BLaER1 treated with 17β-estradiol and CSF1 and Interleukin-3, amounts not matched to agents 10 nM and 100 nM (cell line): ENCODE measurements at regions not wholly inside any gene's neighbourhood (a gene's known extent, or its start where the extent isn't known, plus 50 kb on each side); places are given as distances from the start of the nearest gene placed in this dataset.

Experiments used
- H3K27ac ChIP-seq, 11 experiments: shearing (Covaris generic); formaldehyde crosslinking; 2 replicates each; pipeline ENCODE4 v1.8.1; 2022
- H3K27me3 ChIP-seq, 11 experiments: shearing (Covaris generic); formaldehyde crosslinking; 2 replicates each; pipeline ENCODE4 v1.8.1; 2022
- H3K36me3 ChIP-seq, 11 experiments: shearing (Covaris generic); formaldehyde crosslinking; 2 replicates each; pipeline ENCODE4 v1.8.1; 2022
- H3K4me1 ChIP-seq, 10 experiments: shearing (Covaris generic); formaldehyde crosslinking; 2 replicates each; pipeline ENCODE4 v1.8.1; 2022
- H3K4me2 ChIP-seq, 11 experiments: shearing (Covaris generic); formaldehyde crosslinking; 2 replicates each; pipeline ENCODE4 v1.8.1; 2022
- H3K4me3 ChIP-seq, 10 experiments: shearing (Covaris generic); formaldehyde crosslinking; 2 replicates each; pipeline ENCODE4 v1.8.1; 2022
- H3K9ac ChIP-seq, 11 experiments: shearing (Covaris generic); formaldehyde crosslinking; 2 replicates each; pipeline ENCODE4 v1.8.1; 2022
- H3K9me3 ChIP-seq, 11 experiments: shearing (Covaris generic); formaldehyde crosslinking; replicated peaks in 1 of 11; 2 replicates each; pipeline ENCODE4 v1.8.1; 2022
- H4K20me1 ChIP-seq, 11 experiments: shearing (Covaris generic); formaldehyde crosslinking; 2 replicates each; pipeline ENCODE4 v1.8.1; 2022
- Cebpa-rat ChIP-seq, 11 experiments: shearing (Covaris generic); IDR thresholded peaks; 2 replicates each; pipeline ENCODE4 v1.8.1; 2022

- no peaks in the 10 kb centered on the region for H3K9me3 ChIP-seq
- no peak overlapping the region for H3K4me2 ChIP-seq
- H3K27ac ChIP-seq: no peak overlapping the region
- no peak for TF ChIP-seq Cebpa-rat (IDR thresholded peaks at IDR 0.05)
- no peak overlapping the region for H3K4me3 ChIP-seq
- no peak overlapping the region for H3K9ac ChIP-seq
- H3K36me3 ChIP-seq: no peaks in the 10 kb centered on the region
- no peaks in the 10 kb centered on the region for H4K20me1 ChIP-seq
- H3K27me3 ChIP-seq: no peaks in the 10 kb centered on the region
- peaks cover 0 to 20% (median 8%) of the 10 kb centered on the region in 10 experiments; a peak in 11 of 20 replicates for H3K4me1 ChIP-seq
Observed at GRCh38 chr4:35080799-35081198, 1163.5 kb downstream of the ARAP2 start.

GRCh38 chr4:35087218-35087617, 1157.1 kb downstream of the ARAP2 start:
- Histone ChIP-seq H3K27ac (no peak overlapping the region), H3K4me2 (no peak overlapping the region), H3K36me3 (no peaks in the 10 kb centered on the region), H3K9me3 (no peaks in the 10 kb centered on the region), H3K4me3 (no peak overlapping the region), H3K27me3 (no peaks in the 10 kb centered on the region), H3K9ac (no peak overlapping the region), H4K20me1 (no peaks in the 10 kb centered on the region), H3K4me1 (no peaks in the 10 kb centered on the region)
- no peak for TF ChIP-seq Cebpa-rat (IDR thresholded peaks at IDR 0.05)

- Histone ChIP-seq H3K9ac (no peak overlapping the region), H3K4me1 (no peaks in the 10 kb centered on the region), H3K36me3 (no peaks in the 10 kb centered on the region), H3K27ac (no peak overlapping the region), H3K9me3 (0 out of 22 replicates have a peak, but pooled peaks cover 0 to 2% (median 0%) of the 10 kb centered on the region in 11 experiments), H4K20me1 (no peaks in the 10 kb centered on the region), H3K27me3 (no peaks in the 10 kb centered on the region), H3K4me3 (no peak overlapping the region), H3K4me2 (no peak overlapping the region)
- TF ChIP-seq Cebpa-rat (IDR thresholded peaks at IDR 0.05): no peak
Observed at GRCh38 chr4:35100932-35101331, 1143.4 kb downstream of the ARAP2 start.

GRCh38 chr4:35102066-35102465, 1142.2 kb downstream of the ARAP2 start:
- Histone ChIP-seq H3K36me3 (no peaks in the 10 kb centered on the region), H3K9me3 (no peaks in the 10 kb centered on the region), H3K4me2 (no peak overlapping the region), H3K9ac (no peak overlapping the region), H3K4me1 (no peaks in the 10 kb centered on the region), H3K4me3 (no peak overlapping the region), H3K27me3 (no peaks in the 10 kb centered on the region), H3K27ac (no peak overlapping the region), H4K20me1 (no peaks in the 10 kb centered on the region)
- TF ChIP-seq Cebpa-rat (IDR thresholded peaks at IDR 0.05): no peak

GRCh38 chr4:35105486-35105885, 1138.8 kb downstream of the ARAP2 start:
- H3K9me3 ChIP-seq: peaks cover 0 to 13% (median 0%) of the 10 kb centered on the region in 11 experiments; a peak in 5 of 22 replicates
- H3K4me2 ChIP-seq: no peak overlapping the region
- no peak overlapping the region for H3K4me3 ChIP-seq
- no peak for TF ChIP-seq Cebpa-rat (IDR thresholded peaks at IDR 0.05)
- H4K20me1 ChIP-seq: no peaks in the 10 kb centered on the region
- no peaks in the 10 kb centered on the region for H3K36me3 ChIP-seq
- no peaks in the 10 kb centered on the region for H3K4me1 ChIP-seq
- no peaks in the 10 kb centered on the region for H3K27me3 ChIP-seq
- H3K9ac ChIP-seq: no peak overlapping the region
- no peak overlapping the region for H3K27ac ChIP-seq

- Histone ChIP-seq H4K20me1 (no peaks in the 10 kb centered on the region), H3K4me3 (no peak overlapping the region), H3K36me3 (no peaks in the 10 kb centered on the region), H3K27ac (no peak overlapping the region), H3K27me3 (no peaks in the 10 kb centered on the region), H3K4me2 (no peak overlapping the region), H3K9me3 (peaks cover 0 to 13% (median 0%) of the 10 kb centered on the region in 11 experiments; a peak in 5 of 22 replicates), H3K9ac (no peak overlapping the region), H3K4me1 (no peaks in the 10 kb centered on the region)
- no peak for TF ChIP-seq Cebpa-rat (IDR thresholded peaks at IDR 0.05)
Observed at GRCh38 chr4:35106091-35106734, 1138.1 kb downstream of the ARAP2 start.

GRCh38 chr4:35124106-35124505, 1120.2 kb downstream of the ARAP2 start:
- Histone ChIP-seq H3K4me3 (no peak overlapping the region), H3K36me3 (no peaks in the 10 kb centered on the region), H3K9me3 (no peaks in the 10 kb centered on the region), H3K4me1 (no peaks in the 10 kb centered on the region), H3K9ac (no peak overlapping the region), H4K20me1 (no peaks in the 10 kb centered on the region), H3K4me2 (no peak overlapping the region), H3K27me3 (no peaks in the 10 kb centered on the region), H3K27ac (no peak overlapping the region)
- no peak for TF ChIP-seq Cebpa-rat (IDR thresholded peaks at IDR 0.05)

- no peaks in the 10 kb centered on the region for H3K4me1 ChIP-seq
- no peak overlapping the region for H3K4me3 ChIP-seq
- H3K4me2 ChIP-seq: no peak overlapping the region
Observed at GRCh38 chr4:35125995-35126712, 1118.2 kb downstream of the ARAP2 start.

GRCh38 chr4:35138449-35138848, 1105.9 kb downstream of the ARAP2 start:
- no peaks in the 10 kb centered on the region for H4K20me1 ChIP-seq
- H3K4me2 ChIP-seq: no peak overlapping the region
- H3K36me3 ChIP-seq: no peaks in the 10 kb centered on the region
- H3K4me1 ChIP-seq: peaks cover 0 to 7% (median 0%) of the 10 kb centered on the region in 10 experiments; a peak in 1 of 20 replicates
- no peak for TF ChIP-seq Cebpa-rat (IDR thresholded peaks at IDR 0.05)
- peaks cover 0 to 14% (median 5%) of the 10 kb centered on the region in 11 experiments; a peak in 10 of 22 replicates for H3K9me3 ChIP-seq
- H3K9ac ChIP-seq: no peak overlapping the region
- no peak overlapping the region for H3K27ac ChIP-seq
- H3K4me3 ChIP-seq: no peak overlapping the region
- H3K27me3 ChIP-seq: no peaks in the 10 kb centered on the region

More at GRCh38 chr4:35125995-35126712, 1118.2 kb downstream of the ARAP2 start:
- Histone ChIP-seq H3K9ac (no peak overlapping the region), H3K36me3 (no peaks in the 10 kb centered on the region), H3K27me3 (no peaks in the 10 kb centered on the region), H4K20me1 (no peaks in the 10 kb centered on the region), H3K27ac (no peak overlapping the region), H3K9me3 (no peaks in the 10 kb centered on the region)
- TF ChIP-seq Cebpa-rat (IDR thresholded peaks at IDR 0.05): no peak

GRCh38 chr4:35147761-35148160, 1096.6 kb downstream of the ARAP2 start:
- H3K27ac ChIP-seq: no peak overlapping the region
- no peaks in the 10 kb centered on the region for H4K20me1 ChIP-seq
- H3K4me1 ChIP-seq: no peaks in the 10 kb centered on the region
- peaks cover 0 to 7% (median 0%) of the 10 kb centered on the region in 11 experiments; a peak in 3 of 22 replicates for H3K9me3 ChIP-seq
- no peak for TF ChIP-seq Cebpa-rat (IDR thresholded peaks at IDR 0.05)
- no peak overlapping the region for H3K4me2 ChIP-seq
- H3K4me3 ChIP-seq: no peak overlapping the region
- no peaks in the 10 kb centered on the region for H3K27me3 ChIP-seq
- H3K9ac ChIP-seq: no peak overlapping the region
- no peaks in the 10 kb centered on the region for H3K36me3 ChIP-seq
